ENCODE measurements at regions not wholly inside any gene's neighbourhood (a gene's known extent, or its start where the extent isn't known, plus 50 kb on each side); places are given as distances from the start of the nearest gene placed in this dataset.

DNA sequence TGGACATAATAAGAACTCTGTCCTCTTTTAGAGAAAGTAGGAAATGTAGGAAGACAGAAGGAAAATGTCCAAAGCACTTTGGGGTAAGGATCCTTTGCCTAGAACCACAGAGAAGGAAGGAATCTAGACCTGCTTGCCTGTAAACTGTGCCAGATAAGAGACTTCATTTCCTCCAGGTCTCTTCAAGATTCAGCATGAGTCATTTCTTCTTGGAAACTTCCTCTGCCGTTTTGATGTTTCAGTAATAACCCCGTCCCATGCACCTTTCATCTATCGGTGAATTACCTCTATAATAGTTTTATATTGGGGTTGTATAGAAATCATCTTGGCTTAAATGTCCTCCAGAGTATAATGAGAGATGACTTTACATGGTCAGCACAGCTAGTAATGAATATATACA is 63.2 kb upstream of the LRATD1 start:
- TF ChIP-seq, protein P1, sequence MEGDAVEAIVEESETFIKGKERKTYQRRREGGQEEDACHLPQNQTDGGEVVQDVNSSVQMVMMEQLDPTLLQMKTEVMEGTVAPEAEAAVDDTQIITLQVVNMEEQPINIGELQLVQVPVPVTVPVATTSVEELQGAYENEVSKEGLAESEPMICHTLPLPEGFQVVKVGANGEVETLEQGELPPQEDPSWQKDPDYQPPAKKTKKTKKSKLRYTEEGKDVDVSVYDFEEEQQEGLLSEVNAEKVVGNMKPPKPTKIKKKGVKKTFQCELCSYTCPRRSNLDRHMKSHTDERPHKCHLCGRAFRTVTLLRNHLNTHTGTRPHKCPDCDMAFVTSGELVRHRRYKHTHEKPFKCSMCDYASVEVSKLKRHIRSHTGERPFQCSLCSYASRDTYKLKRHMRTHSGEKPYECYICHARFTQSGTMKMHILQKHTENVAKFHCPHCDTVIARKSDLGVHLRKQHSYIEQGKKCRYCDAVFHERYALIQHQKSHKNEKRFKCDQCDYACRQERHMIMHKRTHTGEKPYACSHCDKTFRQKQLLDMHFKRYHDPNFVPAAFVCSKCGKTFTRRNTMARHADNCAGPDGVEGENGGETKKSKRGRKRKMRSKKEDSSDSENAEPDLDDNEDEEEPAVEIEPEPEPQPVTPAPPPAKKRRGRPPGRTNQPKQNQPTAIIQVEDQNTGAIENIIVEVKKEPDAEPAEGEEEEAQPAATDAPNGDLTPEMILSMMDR (IDR thresholded peaks at IDR 0.05), result no peak
- no peak for TF ChIP-seq POLR2A (IDR thresholded peaks at IDR 0.05)

Measured in body of pancreas (tissue), 4 donors.